Thoracic aorta (tissue), 2 donors: ENCODE measurements at regions not wholly inside any gene's neighbourhood (a gene's known extent, or its start where the extent isn't known, plus 50 kb on each side); places are given as distances from the start of the nearest gene placed in this dataset.

Source experiments
- ATAC-seq: fragments of 150-250 bp; one replicate; pipeline ENCODE4 v1.8.0; 2017; ENCODE audit warnings: low read depth; ENCODE audit not compliant: insufficient number of reproducible peaks, low FRiP score
- DNase-seq: peaks from one replicate; pipeline ENCODE4 v3.0.0-alpha.2; 2020; ENCODE audit warnings: low spot score
- H3K27ac ChIP-seq, 2 donors: fragments of 200-600 bp; sonication (generic); 1 replicate in 1 of 2; 2 replicates in 1 of 2; pipeline ENCODE4 v1.5.1; 2016; ENCODE audit warnings: mild to moderate bottlenecking in 2 of 2, moderate library complexity in 2 of 2
- H3K27me3 ChIP-seq: fragments of 200-600 bp; sonication (generic); replicated peaks from 2 replicates; pipeline ENCODE4 v1.6.0; 2016; ENCODE audit warnings: mild to moderate bottlenecking; ENCODE audit not compliant: insufficient read depth
- H3K36me3 ChIP-seq: fragments of 200-600 bp; sonication (generic); one replicate; pipeline ENCODE4 v1.5.1; 2016
- H3K4me1 ChIP-seq, 2 donors: fragments of 200-600 bp; sonication (generic); 1 replicate in 1 of 2; 2 replicates in 1 of 2; pipeline versions ENCODE4 v1.5.1 to v1.6.0; 2016; ENCODE audit warnings: low read depth in 2 of 2, mild to moderate bottlenecking in 1 of 2; ENCODE audit not compliant: control insufficient read depth in 1 of 2
- H3K4me3 ChIP-seq: fragments of 200-600 bp; sonication (generic); 2 replicates; pipeline ENCODE4 v1.5.1; 2016; ENCODE audit warnings: mild to moderate bottlenecking
- H3K9me3 ChIP-seq: fragments of 200-600 bp; sonication (generic); 2 replicates; pipeline ENCODE4 v1.5.1; 2016
- TF ChIP-seq, protein P1 (sequence below): fragments of 200-600 bp; sonication (generic); IDR thresholded peaks from one replicate; pipeline ENCODE4 v1.5.1; 2019; ENCODE audit warnings: antibody characterized with exemption

- no peak for DNase-seq
- no peaks in the 10 kb centered on the region for H3K9me3 ChIP-seq
- no peaks in the 10 kb centered on the region for H3K27me3 ChIP-seq
- H3K4me1 ChIP-seq: no peaks in the 10 kb centered on the region
- H3K36me3 ChIP-seq: no peaks in the 10 kb centered on the region
- TF ChIP-seq, protein P1, sequence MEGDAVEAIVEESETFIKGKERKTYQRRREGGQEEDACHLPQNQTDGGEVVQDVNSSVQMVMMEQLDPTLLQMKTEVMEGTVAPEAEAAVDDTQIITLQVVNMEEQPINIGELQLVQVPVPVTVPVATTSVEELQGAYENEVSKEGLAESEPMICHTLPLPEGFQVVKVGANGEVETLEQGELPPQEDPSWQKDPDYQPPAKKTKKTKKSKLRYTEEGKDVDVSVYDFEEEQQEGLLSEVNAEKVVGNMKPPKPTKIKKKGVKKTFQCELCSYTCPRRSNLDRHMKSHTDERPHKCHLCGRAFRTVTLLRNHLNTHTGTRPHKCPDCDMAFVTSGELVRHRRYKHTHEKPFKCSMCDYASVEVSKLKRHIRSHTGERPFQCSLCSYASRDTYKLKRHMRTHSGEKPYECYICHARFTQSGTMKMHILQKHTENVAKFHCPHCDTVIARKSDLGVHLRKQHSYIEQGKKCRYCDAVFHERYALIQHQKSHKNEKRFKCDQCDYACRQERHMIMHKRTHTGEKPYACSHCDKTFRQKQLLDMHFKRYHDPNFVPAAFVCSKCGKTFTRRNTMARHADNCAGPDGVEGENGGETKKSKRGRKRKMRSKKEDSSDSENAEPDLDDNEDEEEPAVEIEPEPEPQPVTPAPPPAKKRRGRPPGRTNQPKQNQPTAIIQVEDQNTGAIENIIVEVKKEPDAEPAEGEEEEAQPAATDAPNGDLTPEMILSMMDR: no peak
- no peak for ATAC-seq
- no peak overlapping the region for H3K4me3 ChIP-seq
- no peak overlapping the region for H3K27ac ChIP-seq
Observed at GRCh38 chr18:65414501-65414900, 336.3 kb upstream of the CDH7 start.

DNA sequence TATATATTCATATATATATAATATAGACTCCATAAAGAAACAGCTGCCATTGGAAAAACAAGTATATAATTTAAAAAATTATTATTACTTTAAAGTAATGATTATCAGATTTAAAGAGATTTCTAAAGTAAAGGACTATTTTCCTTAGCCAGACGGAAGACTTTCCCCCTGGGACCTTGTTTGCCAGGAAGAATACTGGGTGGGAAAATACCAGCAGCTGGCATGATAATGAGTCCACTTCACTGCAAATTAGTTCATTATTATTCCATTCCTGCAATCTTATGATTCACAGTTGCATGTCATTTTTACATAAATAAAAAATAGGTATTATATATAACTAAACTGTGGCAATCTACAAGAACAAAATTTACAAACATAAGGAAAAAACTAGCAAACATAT lies 339.8 kb upstream of the CDH7 start:
- Histone ChIP-seq H3K27me3 (no peaks in the 10 kb centered on the region), H3K4me1 (no peaks in the 10 kb centered on the region), H3K9me3 (no peaks in the 10 kb centered on the region), H3K27ac (no peak overlapping the region), H3K4me3 (no peak overlapping the region), H3K36me3 (no peaks in the 10 kb centered on the region)
- no peak for ATAC-seq
- no peak for DNase-seq
- TF ChIP-seq, protein P1: no peak

- Histone ChIP-seq H3K36me3 (no peaks in the 10 kb centered on the region), H3K9me3 (no peaks in the 10 kb centered on the region), H3K4me3 (no peak overlapping the region), H3K27ac (no peak overlapping the region), H3K4me1 (no peaks in the 10 kb centered on the region), H3K27me3 (no peaks in the 10 kb centered on the region)
- no peak for DNase-seq
- ATAC-seq: no peak
- TF ChIP-seq, protein P1: no peak
Observed at GRCh38 chr18:65409261-65409660, 341.6 kb upstream of the CDH7 start.

GRCh38 chr18:65403534-65403933 lies 347.3 kb upstream of the CDH7 start:
- Histone ChIP-seq H3K27ac (no peak overlapping the region), H3K27me3 (no peaks in the 10 kb centered on the region), H3K4me1 (no peaks in the 10 kb centered on the region), H3K36me3 (no peaks in the 10 kb centered on the region), H3K9me3 (no peaks in the 10 kb centered on the region), H3K4me3 (no peak overlapping the region)
- DNase-seq: no peak
- ATAC-seq: no peak
- TF ChIP-seq, protein P1: no peak

- ATAC-seq: no peak
- H3K36me3 ChIP-seq: no peaks in the 10 kb centered on the region
- TF ChIP-seq, protein P1: no peak
Observed at GRCh38 chr18:65399091-65399490, 351.7 kb upstream of the CDH7 start.

More at GRCh38 chr18:65399091-65399490, 351.7 kb upstream of the CDH7 start:
- no peak overlapping the region for H3K4me3 ChIP-seq
- no peak overlapping the region for H3K27ac ChIP-seq
- no peaks in the 10 kb centered on the region for H3K4me1 ChIP-seq
- no peaks in the 10 kb centered on the region for H3K27me3 ChIP-seq
- DNase-seq: no peak
- H3K9me3 ChIP-seq: no peaks in the 10 kb centered on the region
